B cell (primary cell): ENCODE measurements at regions not wholly inside any gene's neighbourhood (a gene's known extent, or its start where the extent isn't known, plus 50 kb on each side); places are given as distances from the start of the nearest gene placed in this dataset.

ENCODE experiments used
- EZH2 ChIP-seq: IDR thresholded peaks from 2 replicates; pipeline ENCODE4 v1.6.1; 2012; ENCODE audit warnings: borderline replicate concordance, low read depth, mild to moderate bottlenecking, moderate library complexity, low read length; ENCODE audit not compliant: insufficient read depth, poor library complexity, severe bottlenecking
- TF ChIP-seq, protein P1 (sequence below): fragments of 200-600 bp; IDR thresholded peaks from one replicate; pipeline ENCODE4 v1.8.0; 2022; ENCODE audit warnings: antibody characterized with exemption, mild to moderate bottlenecking

DNA sequence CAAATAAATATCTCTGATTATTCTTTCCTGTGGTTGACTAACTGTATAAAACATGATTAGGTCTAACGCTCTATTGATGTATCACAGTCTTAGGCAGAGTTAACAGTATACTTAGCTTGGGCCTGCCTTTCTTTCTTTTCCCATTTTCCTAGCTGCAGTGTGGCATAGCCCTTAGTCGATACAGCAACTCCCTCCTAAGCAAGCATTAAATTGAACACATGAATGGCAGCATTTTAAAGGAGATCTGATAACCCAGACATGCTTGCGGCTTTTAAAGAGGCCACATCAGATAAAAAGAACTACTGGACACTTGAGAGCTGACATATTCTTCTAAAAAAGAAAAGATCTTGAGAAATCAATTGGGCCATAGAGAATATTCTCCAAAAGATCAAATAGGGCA lies 312.0 kb upstream of the TMPRSS15 start:
- TF ChIP-seq, protein P1, sequence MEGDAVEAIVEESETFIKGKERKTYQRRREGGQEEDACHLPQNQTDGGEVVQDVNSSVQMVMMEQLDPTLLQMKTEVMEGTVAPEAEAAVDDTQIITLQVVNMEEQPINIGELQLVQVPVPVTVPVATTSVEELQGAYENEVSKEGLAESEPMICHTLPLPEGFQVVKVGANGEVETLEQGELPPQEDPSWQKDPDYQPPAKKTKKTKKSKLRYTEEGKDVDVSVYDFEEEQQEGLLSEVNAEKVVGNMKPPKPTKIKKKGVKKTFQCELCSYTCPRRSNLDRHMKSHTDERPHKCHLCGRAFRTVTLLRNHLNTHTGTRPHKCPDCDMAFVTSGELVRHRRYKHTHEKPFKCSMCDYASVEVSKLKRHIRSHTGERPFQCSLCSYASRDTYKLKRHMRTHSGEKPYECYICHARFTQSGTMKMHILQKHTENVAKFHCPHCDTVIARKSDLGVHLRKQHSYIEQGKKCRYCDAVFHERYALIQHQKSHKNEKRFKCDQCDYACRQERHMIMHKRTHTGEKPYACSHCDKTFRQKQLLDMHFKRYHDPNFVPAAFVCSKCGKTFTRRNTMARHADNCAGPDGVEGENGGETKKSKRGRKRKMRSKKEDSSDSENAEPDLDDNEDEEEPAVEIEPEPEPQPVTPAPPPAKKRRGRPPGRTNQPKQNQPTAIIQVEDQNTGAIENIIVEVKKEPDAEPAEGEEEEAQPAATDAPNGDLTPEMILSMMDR, result no peak
- no peak for TF ChIP-seq EZH2
